ENCODE measurements at regions not wholly inside any gene's neighbourhood (a gene's known extent, or its start where the extent isn't known, plus 50 kb on each side); places are given as distances from the start of the nearest gene placed in this dataset.

DNA sequence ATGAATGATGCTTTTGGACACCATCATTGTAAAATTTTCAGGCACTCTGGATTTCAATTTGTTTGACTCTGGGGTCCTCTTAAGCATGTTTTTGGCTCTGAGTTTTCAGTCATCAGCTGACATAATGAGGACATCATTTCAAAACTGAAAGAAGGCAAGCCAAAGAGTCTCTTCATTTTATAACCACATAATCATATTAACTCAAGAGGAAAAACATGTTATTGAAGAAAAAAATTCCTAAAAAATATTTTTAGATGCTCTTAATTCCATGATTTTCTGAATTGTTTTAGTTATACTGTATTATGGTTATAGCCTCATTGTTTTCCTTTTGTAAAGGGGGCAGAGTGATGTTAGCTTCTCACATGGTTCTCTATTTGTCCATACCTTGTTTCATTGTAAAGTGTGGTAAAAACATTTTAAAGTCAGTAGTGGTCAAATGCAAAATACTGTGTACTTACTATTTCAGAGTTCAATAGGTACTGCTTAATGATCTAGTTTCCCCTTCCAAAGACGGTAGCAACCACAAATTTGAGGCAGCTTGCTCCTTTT lies 472.1 kb downstream of the DMRT2 start:
- no peak for DNase-seq (ENCODE audit: low read depth)
- Histone ChIP-seq H3K36me3 (ENCODE audit: control insufficient read depth, insufficient read depth, low read length, severe bottlenecking) (no peaks in the 10 kb centered on the region), H3K4me1 (ENCODE audit: control insufficient read depth, insufficient read depth, low read length) (no peaks in the 10 kb centered on the region), H3K27me3 (replicated peaks; ENCODE audit: control insufficient read depth, insufficient read depth, low read length) (no peaks in the 10 kb centered on the region), H3K9me3 (ENCODE audit: control insufficient read depth, low read length) (no peaks in the 10 kb centered on the region), H3K9ac (ENCODE audit: low read length) (no peak overlapping the region), H3K4me3 (ENCODE audit: low read length) (no peak overlapping the region)

GRCh38 chr9:1528456-1528855 lies 478.3 kb downstream of the DMRT2 start:
- no peak for DNase-seq (ENCODE audit: low read depth)

DNA sequence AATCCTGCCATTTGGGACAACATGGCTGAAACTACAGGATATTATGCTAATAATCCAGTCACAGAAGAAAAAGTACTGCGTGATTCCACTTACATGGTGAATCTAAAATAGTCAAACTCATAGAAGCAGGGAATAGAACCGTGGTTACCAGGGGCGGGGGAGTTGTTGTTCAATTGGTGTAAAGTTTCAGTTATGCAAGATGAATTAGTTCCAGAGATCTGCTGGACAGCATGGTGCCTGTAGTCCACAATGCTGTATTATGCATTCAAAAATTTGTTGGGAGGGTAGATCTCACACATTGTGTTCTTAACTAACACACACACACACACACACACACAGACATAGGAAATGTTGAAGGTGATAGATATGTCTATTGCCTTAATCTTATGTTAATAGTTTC lies 480.5 kb downstream of the DMRT2 start:
- Histone ChIP-seq H3K9ac (ENCODE audit: low read length) (no peak overlapping the region), H3K36me3 (ENCODE audit: control insufficient read depth, insufficient read depth, low read length, severe bottlenecking) (no peaks in the 10 kb centered on the region), H3K4me1 (ENCODE audit: control insufficient read depth, insufficient read depth, low read length) (peaks cover 2% of the 10 kb centered on the region), H3K27me3 (replicated peaks; ENCODE audit: control insufficient read depth, insufficient read depth, low read length) (no peaks in the 10 kb centered on the region), H3K9me3 (ENCODE audit: control insufficient read depth, low read length) (no peaks in the 10 kb centered on the region), H3K4me3 (ENCODE audit: low read length) (no peak overlapping the region)
- DNase-seq (ENCODE audit: low read depth), result no peak

More at GRCh38 chr9:1528456-1528855, 478.3 kb downstream of the DMRT2 start:
- no peaks in the 10 kb centered on the region for H3K36me3 ChIP-seq (ENCODE audit: control insufficient read depth, insufficient read depth, low read length, severe bottlenecking)
- no peaks in the 10 kb centered on the region for H3K27me3 ChIP-seq (replicated peaks; ENCODE audit: control insufficient read depth, insufficient read depth, low read length)
- no peak overlapping the region for H3K9ac ChIP-seq (ENCODE audit: low read length)
- H3K4me1 ChIP-seq (ENCODE audit: control insufficient read depth, insufficient read depth, low read length), result peaks cover 2% of the 10 kb centered on the region
- no peaks in the 10 kb centered on the region for H3K9me3 ChIP-seq (ENCODE audit: control insufficient read depth, low read length)
- no peak overlapping the region for H3K4me3 ChIP-seq (ENCODE audit: low read length)

DNA sequence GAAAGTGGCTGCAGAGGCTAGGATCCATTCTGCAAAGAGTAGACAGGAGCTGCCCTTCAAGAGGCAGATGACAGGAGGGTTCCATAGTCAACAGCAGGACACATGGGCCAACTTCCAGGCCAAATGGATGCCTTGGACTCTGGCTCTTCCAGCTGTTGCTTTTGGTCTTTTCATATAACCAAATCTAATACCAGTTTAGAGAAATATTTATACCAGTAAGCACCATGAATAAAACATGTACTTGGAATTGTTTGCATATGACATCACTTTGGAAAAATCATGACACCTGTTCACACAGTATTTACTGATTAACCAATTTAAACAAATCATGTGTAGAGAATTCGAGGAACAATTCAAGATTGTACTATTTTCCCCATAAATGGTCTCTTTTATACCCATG lies 481.3 kb downstream of the DMRT2 start:
- Histone ChIP-seq H3K36me3 (ENCODE audit: control insufficient read depth, insufficient read depth, low read length, severe bottlenecking) (no peaks in the 10 kb centered on the region), H3K4me1 (ENCODE audit: control insufficient read depth, insufficient read depth, low read length) (peaks cover 2% of the 10 kb centered on the region), H3K9me3 (ENCODE audit: control insufficient read depth, low read length) (no peaks in the 10 kb centered on the region), H3K27me3 (replicated peaks; ENCODE audit: control insufficient read depth, insufficient read depth, low read length) (no peaks in the 10 kb centered on the region), H3K4me3 (ENCODE audit: low read length) (no peak overlapping the region), H3K9ac (ENCODE audit: low read length) (no peak overlapping the region)
- DNase-seq (ENCODE audit: low read depth), result no peak

GRCh38 chr9:1532171-1532570 lies 482.0 kb downstream of the DMRT2 start:
- no peaks in the 10 kb centered on the region for H3K27me3 ChIP-seq (replicated peaks; ENCODE audit: control insufficient read depth, insufficient read depth, low read length)

DNA sequence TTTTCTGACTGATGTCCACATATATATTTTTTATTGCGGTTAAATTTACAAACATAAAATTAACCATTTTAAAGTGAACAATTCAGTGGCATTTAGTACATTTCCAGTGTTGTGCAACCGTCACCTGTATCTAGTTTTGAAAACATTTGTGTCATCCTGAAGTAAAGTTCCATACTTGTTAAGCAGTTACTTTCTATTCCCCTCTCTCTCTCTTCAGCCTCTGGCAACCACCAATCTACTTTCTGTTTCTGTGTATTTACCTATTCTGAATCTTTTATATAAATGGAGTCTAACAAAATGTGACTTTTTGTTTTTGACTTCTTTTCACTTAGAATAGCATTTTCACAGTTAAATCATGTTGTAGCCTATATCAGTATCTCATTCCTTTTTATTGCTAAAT lies 480.1 kb upstream of the SMARCA2 start:
- DNase-seq (ENCODE audit: low read depth), result no peak
- Histone ChIP-seq H3K4me3 (ENCODE audit: low read length) (no peak overlapping the region), H3K9ac (ENCODE audit: low read length) (no peak overlapping the region), H3K4me1 (ENCODE audit: control insufficient read depth, insufficient read depth, low read length) (peaks cover 2% of the 10 kb centered on the region), H3K9me3 (ENCODE audit: control insufficient read depth, low read length) (no peaks in the 10 kb centered on the region), H3K27me3 (replicated peaks; ENCODE audit: control insufficient read depth, insufficient read depth, low read length) (no peaks in the 10 kb centered on the region), H3K36me3 (ENCODE audit: control insufficient read depth, insufficient read depth, low read length, severe bottlenecking) (no peaks in the 10 kb centered on the region)

More at GRCh38 chr9:1532171-1532570, 482.0 kb downstream of the DMRT2 start:
- Histone ChIP-seq H3K9me3 (ENCODE audit: control insufficient read depth, low read length) (no peaks in the 10 kb centered on the region), H3K4me3 (ENCODE audit: low read length) (no peak overlapping the region), H3K9ac (ENCODE audit: low read length) (no peak overlapping the region), H3K4me1 (ENCODE audit: control insufficient read depth, insufficient read depth, low read length) (peaks cover 2% of the 10 kb centered on the region), H3K36me3 (ENCODE audit: control insufficient read depth, insufficient read depth, low read length, severe bottlenecking) (no peaks in the 10 kb centered on the region)
- DNase-seq (ENCODE audit: low read depth), result no peak

GRCh38 chr9:1535599-1535998 lies 479.5 kb upstream of the SMARCA2 start:
- Histone ChIP-seq H3K9me3 (ENCODE audit: control insufficient read depth, low read length) (no peaks in the 10 kb centered on the region), H3K36me3 (ENCODE audit: control insufficient read depth, insufficient read depth, low read length, severe bottlenecking) (no peaks in the 10 kb centered on the region), H3K4me1 (ENCODE audit: control insufficient read depth, insufficient read depth, low read length) (peaks cover 2% of the 10 kb centered on the region), H3K27me3 (replicated peaks; ENCODE audit: control insufficient read depth, insufficient read depth, low read length) (no peaks in the 10 kb centered on the region), H3K9ac (ENCODE audit: low read length) (no peak overlapping the region), H3K4me3 (ENCODE audit: low read length) (no peak overlapping the region)
- DNase-seq (ENCODE audit: low read depth), result no peak

- DNase-seq (ENCODE audit: low read depth), result no peak
- no peaks in the 10 kb centered on the region for H3K27me3 ChIP-seq (replicated peaks; ENCODE audit: control insufficient read depth, insufficient read depth, low read length)
- no peaks in the 10 kb centered on the region for H3K36me3 ChIP-seq (ENCODE audit: control insufficient read depth, insufficient read depth, low read length, severe bottlenecking)
- H3K4me3 ChIP-seq (ENCODE audit: low read length), result no peak overlapping the region
- H3K9ac ChIP-seq (ENCODE audit: low read length), result no peak overlapping the region
- H3K4me1 ChIP-seq (ENCODE audit: control insufficient read depth, insufficient read depth, low read length), result peaks cover 2% of the 10 kb centered on the region
- H3K9me3 ChIP-seq (ENCODE audit: control insufficient read depth, low read length), result no peaks in the 10 kb centered on the region
Measured at GRCh38 chr9:1536522-1537170, 478.5 kb upstream of the SMARCA2 start.

- Histone ChIP-seq H3K36me3 (ENCODE audit: control insufficient read depth, insufficient read depth, low read length, severe bottlenecking) (no peaks in the 10 kb centered on the region), H3K9ac (ENCODE audit: low read length) (no peak overlapping the region), H3K4me3 (ENCODE audit: low read length) (no peak overlapping the region), H3K27me3 (replicated peaks; ENCODE audit: control insufficient read depth, insufficient read depth, low read length) (no peaks in the 10 kb centered on the region), H3K9me3 (ENCODE audit: control insufficient read depth, low read length) (no peaks in the 10 kb centered on the region), H3K4me1 (ENCODE audit: control insufficient read depth, insufficient read depth, low read length) (no peaks in the 10 kb centered on the region)
- no peak for DNase-seq (ENCODE audit: low read depth)
Measured at GRCh38 chr9:1538301-1538700, 476.8 kb upstream of the SMARCA2 start.

GRCh38 chr9:1539216-1539615 lies 475.9 kb upstream of the SMARCA2 start:
- no peak for DNase-seq (ENCODE audit: low read depth)
- Histone ChIP-seq H3K4me1 (ENCODE audit: control insufficient read depth, insufficient read depth, low read length) (no peaks in the 10 kb centered on the region), H3K9ac (ENCODE audit: low read length) (no peak overlapping the region), H3K9me3 (ENCODE audit: control insufficient read depth, low read length) (no peaks in the 10 kb centered on the region), H3K36me3 (ENCODE audit: control insufficient read depth, insufficient read depth, low read length, severe bottlenecking) (no peaks in the 10 kb centered on the region), H3K4me3 (ENCODE audit: low read length) (no peak overlapping the region), H3K27me3 (replicated peaks; ENCODE audit: control insufficient read depth, insufficient read depth, low read length) (no peaks in the 10 kb centered on the region)

- no peak overlapping the region for H3K9ac ChIP-seq (ENCODE audit: low read length)
- H3K4me3 ChIP-seq (ENCODE audit: low read length), result no peak overlapping the region
- DNase-seq (ENCODE audit: low read depth), result no peak
- H3K4me1 ChIP-seq (ENCODE audit: control insufficient read depth, insufficient read depth, low read length), result no peaks in the 10 kb centered on the region
- no peaks in the 10 kb centered on the region for H3K27me3 ChIP-seq (replicated peaks; ENCODE audit: control insufficient read depth, insufficient read depth, low read length)
- H3K36me3 ChIP-seq (ENCODE audit: control insufficient read depth, insufficient read depth, low read length, severe bottlenecking), result no peaks in the 10 kb centered on the region
- H3K9me3 ChIP-seq (ENCODE audit: control insufficient read depth, low read length), result no peaks in the 10 kb centered on the region
Measured at GRCh38 chr9:1550636-1551035, 464.5 kb upstream of the SMARCA2 start.

Data from adipocyte (in vitro differentiated cells).